ENCODE measurements at regions not wholly inside any gene's neighbourhood (a gene's known extent, or its start where the extent isn't known, plus 50 kb on each side); places are given as distances from the start of the nearest gene placed in this dataset.

- TF ChIP-seq POLR2A (IDR thresholded peaks at IDR 0.05; ENCODE audit: low read depth, low read length) (no peak), SPI1 (IDR thresholded peaks at IDR 0.05; ENCODE audit: low read depth, low read length) (no peak), POLR2AphosphoS5 (IDR thresholded peaks at IDR 0.05; ENCODE audit: low read depth, low read length) (no peak)
These were observed 315.0 kb downstream of the DHX35 start for GRCh38 chr20:39277185-39277584.

Data from GM12891 (cell line).